K562 (cell line): ENCODE measurements at regions not wholly inside any gene's neighbourhood (a gene's known extent, or its start where the extent isn't known, plus 50 kb on each side); places are given as distances from the start of the nearest gene placed in this dataset.

Source experiments
- ATAC-seq: fragments of 200-7000 bp; cut with Tn5 transposase; 3 replicates; pipeline ENCODE4 v1.9.1; 2020; ENCODE audit warnings: moderate library complexity
- BruUV-seq: library from RNA; stranded (reverse); fragments of 400-500 nt; replicated peaks from 2 replicates; lab custom pipeline; 2021; lab: Mats Ljungman, UMichigan
- CTCF ChIA-PET: fragments of 300-600 bp; formaldehyde crosslinking; extraction: SDS; loops from one replicate; lab custom pipeline; 2021; ENCODE audit warnings: low intra/inter-chr PET ratio; lab: Yijun Ruan, JAX
- POLR2A ChIA-PET: fragments of 300-600, 350-650 bp; sonication (Branson Sonifier 250); formaldehyde crosslinking; extraction: SDS; loops from one replicate; lab custom pipeline; 2021; ENCODE audit warnings: antibody characterized with exemption, inconsistent platforms; lab: Yijun Ruan, JAX
- DNase-seq, 4 experiments: peaks; one replicate each; pipeline versions ENCODE4 v3.0.0 to v3.0.0-alpha.2; 2011 to 2018; ENCODE audit warnings: low spot score in 3 of 4, mixed read lengths in 3 of 4; ENCODE audit errors: extremely low read depth in 1 of 4
- FAIRE-seq: peaks from 2 replicates; lab custom pipeline; 2011; peaks lifted over from hg19 to GRCh38; lab: Jason Lieb, UNC
- H2AFZ ChIP-seq: 2 replicates; pipeline ENCODE4 v1.6.0; 2011; ENCODE audit warnings: low read depth, low read length, control low read depth, inconsistent platforms
- H3K27ac ChIP-seq: fragments of 200-600 bp; 3 replicates; pipeline ENCODE4 v1.8.0; 2011; ENCODE audit warnings: low read depth, mild to moderate bottlenecking, control low read depth, inconsistent platforms, low read length, moderate library complexity, mixed read lengths; ENCODE audit errors: extremely low read depth
- H3K27me3 ChIP-seq, 2 experiments: fragments of 300-600 bp in 1 of 2; 2 replicates in 1 of 2; 3 replicates in 1 of 2; pipeline versions ENCODE4 v1.6.0 to v1.8.0; 2011; ENCODE audit warnings: inconsistent platforms in 2 of 2, low read length in 2 of 2, mild to moderate bottlenecking in 1 of 2, mixed read lengths in 1 of 2, moderate library complexity in 1 of 2; ENCODE audit not compliant: control insufficient read depth in 2 of 2, insufficient read depth in 2 of 2
- H3K36me3 ChIP-seq: fragments of 300-600 bp; 3 replicates; pipeline ENCODE4 v1.8.0; 2011; ENCODE audit warnings: mild to moderate bottlenecking, low read length, inconsistent platforms; ENCODE audit not compliant: control insufficient read depth, insufficient read depth
- H3K4me1 ChIP-seq, 2 experiments: fragments of 200-600 bp in 1 of 2; replicated peaks in 1 of 2; 2 replicates in 1 of 2; 3 replicates in 1 of 2; pipeline versions ENCODE4 v1.5.1 to v1.8.0; 2011; ENCODE audit warnings: inconsistent platforms in 2 of 2, low read length in 2 of 2, mild to moderate bottlenecking in 1 of 2, mixed read lengths in 1 of 2, moderate library complexity in 1 of 2; ENCODE audit not compliant: control insufficient read depth in 2 of 2, insufficient read depth in 2 of 2
- H3K4me2 ChIP-seq: 2 replicates; pipeline ENCODE4 v1.6.1; 2011; ENCODE audit warnings: low read length, control low read depth, inconsistent platforms, mixed read lengths; ENCODE audit not compliant: insufficient read depth
- H3K4me3 ChIP-seq: fragments of 200-600 bp; sonication (generic), shearing (Covaris generic); 2 replicates; pipeline ENCODE4 v1.5.1; 2016; ENCODE audit warnings: control low read depth, inconsistent platforms
- H3K79me2 ChIP-seq: fragments of 200-600 bp; 3 replicates; pipeline ENCODE4 v1.8.0; 2011; ENCODE audit warnings: low read length, inconsistent platforms; ENCODE audit not compliant: control insufficient read depth, insufficient read depth
- H3K9ac ChIP-seq, 2 experiments: 2 replicates each; pipeline versions ENCODE4 v1.6.0 to v1.6.1; 2011; ENCODE audit warnings: low read depth in 2 of 2, low read length in 2 of 2, control low read depth in 1 of 2, inconsistent platforms in 1 of 2, mild to moderate bottlenecking in 1 of 2, mixed read lengths in 1 of 2; ENCODE audit not compliant: insufficient read depth in 1 of 2
- H3K9me1 ChIP-seq: one replicate; pipeline ENCODE4 v1.6.0; 2011; ENCODE audit warnings: inconsistent platforms, mild to moderate bottlenecking, low read length, moderate library complexity; ENCODE audit not compliant: control insufficient read depth, insufficient read depth
- H3K9me3 ChIP-seq: replicated peaks from 2 replicates; pipeline ENCODE4 v1.5.1; 2011; ENCODE audit warnings: low read depth, low read length, inconsistent platforms; ENCODE audit not compliant: control insufficient read depth, insufficient read depth
- H4K20me1 ChIP-seq: replicated peaks from 2 replicates; pipeline ENCODE4 v1.6.1; 2011; ENCODE audit warnings: low read length, inconsistent platforms, mixed read lengths; ENCODE audit not compliant: control insufficient read depth, insufficient read depth
- CEBPG ChIP-seq, 3 experiments: fragments of 200-800 bp in 1 of 3; sonication (Bioruptor generic) in 1 of 3; sonication (generic) in 1 of 3; formaldehyde crosslinking in 1 of 3; IDR thresholded peaks in 2 of 3; conservative IDR thresholded peaks in 1 of 3; 2 replicates each; pipeline versions ENCODE4 v1.6.1 to v1.8.0; 2016 to 2022; ENCODE audit warnings: missing compliant biosample characterization in 2 of 3, missing genetic modification characterization in 2 of 3, mild to moderate bottlenecking in 1 of 3, missing genetic modification reagents in 1 of 3
- MAFF ChIP-seq: IDR thresholded peaks from 2 replicates; pipeline ENCODE4 v1.6.1; 2012; ENCODE audit warnings: low read length, improper control_type of control experiment
- MEF2A ChIP-seq: IDR thresholded peaks from 2 replicates; pipeline ENCODE4 v1.6.1; 2011; ENCODE audit warnings: low read depth, mild to moderate bottlenecking, low read length, moderate library complexity; ENCODE audit not compliant: control insufficient read depth
- POU5F1 ChIP-seq: fragments of 150-350 bp; IDR thresholded peaks from 2 replicates; pipeline ENCODE4 v1.6.1; 2014; ENCODE audit warnings: borderline replicate concordance, low read length, low read depth, mild to moderate bottlenecking; ENCODE audit not compliant: partially characterized antibody
- RB1 ChIP-seq: fragments of 450-650 bp; IDR thresholded peaks from 2 replicates; pipeline ENCODE4 v1.6.1; 2017; ENCODE audit warnings: low read depth, mild to moderate bottlenecking
- TOE1 ChIP-seq, 2 experiments: fragments of 450-650 bp in 1 of 2; sonication (generic) in 1 of 2; formaldehyde crosslinking in 1 of 2; IDR thresholded peaks; 2 replicates each; pipeline versions ENCODE4 v1.7.1 to v1.8.0; 2016 to 2022; ENCODE audit warnings: borderline replicate concordance in 2 of 2, mild to moderate bottlenecking in 2 of 2, antibody characterized with exemption in 1 of 2, inconsistent platforms in 1 of 2, low read depth in 1 of 2, missing genetic modification reagents in 1 of 2, moderate library complexity in 1 of 2
- TSC22D4 ChIP-seq: fragments of 450-650 bp; IDR thresholded peaks from 2 replicates; pipeline ENCODE4 v1.6.1; 2016; ENCODE audit warnings: missing genetic modification characterization, missing biosample characterization, control low read depth
- ZNF133 ChIP-seq: fragments of 250-450 bp; sonication (Bioruptor Pico); IDR thresholded peaks from 2 replicates; pipeline ENCODE4 v1.4.0; 2020; ENCODE audit warnings: mild to moderate bottlenecking
- ZNF766 ChIP-seq: fragments of 200-800 bp; sonication (Bioruptor generic); conservative IDR thresholded peaks from 2 replicates; pipeline ENCODE4 v1.6.1; 2016; ENCODE audit warnings: missing genetic modification characterization, missing compliant biosample characterization
- WGBS: fragments of 100-300 bp; shearing (Covaris generic); methylation state at CpG from one replicate; pipeline ENCODE4 v1.1.6; 2016; ENCODE audit warnings: low coverage, mixed read lengths; ENCODE audit not compliant: insufficient coverage; ENCODE audit errors: missing lambda C conversion rate; 5-methylcytosine and 5-hydroxymethylcytosine counted together
- in situ Hi-C: fragments of 300-500 bp; cut with MboI; formaldehyde crosslinking; loops from 4 replicates; pipeline ENCODE4 v1.15.0; 2018; ENCODE audit warnings: inconsistent platforms, mixed read lengths
- intact Hi-C: fragments of 100-400 bp; cut with micrococcal nuclease; formaldehyde crosslinking; loops from 2 replicates; pipeline ENCODE4 v1.14.2; 2022
- TF ChIP-seq, protein P1 (sequence below), 2 experiments: fragments of 450-650 bp; conservative IDR thresholded peaks; 2 replicates each; pipeline ENCODE4 v1.6.1; 2017; ENCODE audit warnings: mild to moderate bottlenecking in 2 of 2, moderate library complexity in 2 of 2
- TF ChIP-seq, protein P2 (sequence below): fragments of 450-650 bp; formaldehyde crosslinking; IDR thresholded peaks from 2 replicates; pipeline ENCODE4 v1.4.0; 2022; ENCODE audit warnings: missing genetic modification characterization
- TF ChIP-seq, protein P3 (sequence below): fragments of 450-650 bp; formaldehyde crosslinking; IDR thresholded peaks from 2 replicates; pipeline ENCODE4 v1.4.0; 2022; ENCODE audit warnings: mild to moderate bottlenecking, moderate library complexity

DNA sequence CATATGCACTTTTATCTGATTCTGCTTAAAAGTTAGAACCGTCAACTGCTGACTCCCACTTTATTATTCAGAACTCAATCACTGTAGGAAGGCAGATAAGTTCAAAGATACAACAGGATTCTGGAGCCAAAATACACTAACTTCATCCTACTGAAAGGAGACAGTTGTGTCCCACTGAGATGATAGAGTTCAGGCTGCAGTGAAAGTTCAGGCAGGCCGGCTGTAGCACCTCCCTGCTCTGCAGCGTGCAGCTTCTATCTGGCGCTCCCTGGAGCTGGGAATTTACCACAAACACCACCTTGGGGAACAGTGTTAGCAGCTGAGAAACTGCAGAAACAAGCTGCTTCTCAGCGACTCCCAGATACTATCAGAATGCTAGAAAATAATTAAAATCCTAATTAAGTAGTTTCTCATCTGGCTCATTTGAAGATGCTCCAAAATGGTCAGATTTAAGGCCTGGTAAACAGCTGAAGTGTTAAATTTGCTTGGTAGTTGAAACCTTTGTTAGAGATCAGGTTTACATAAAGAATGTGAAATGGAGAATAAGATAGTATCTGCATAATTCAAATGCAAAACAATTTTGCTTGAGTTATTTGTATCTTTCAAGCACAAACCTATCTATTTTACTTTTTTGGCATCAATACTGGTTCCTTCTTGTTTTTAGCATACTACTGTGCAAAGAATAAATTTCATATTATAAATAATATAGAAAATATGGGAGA is 52.3 kb upstream of the CNTLN start (continued):
- TF ChIP-seq, protein P1, sequence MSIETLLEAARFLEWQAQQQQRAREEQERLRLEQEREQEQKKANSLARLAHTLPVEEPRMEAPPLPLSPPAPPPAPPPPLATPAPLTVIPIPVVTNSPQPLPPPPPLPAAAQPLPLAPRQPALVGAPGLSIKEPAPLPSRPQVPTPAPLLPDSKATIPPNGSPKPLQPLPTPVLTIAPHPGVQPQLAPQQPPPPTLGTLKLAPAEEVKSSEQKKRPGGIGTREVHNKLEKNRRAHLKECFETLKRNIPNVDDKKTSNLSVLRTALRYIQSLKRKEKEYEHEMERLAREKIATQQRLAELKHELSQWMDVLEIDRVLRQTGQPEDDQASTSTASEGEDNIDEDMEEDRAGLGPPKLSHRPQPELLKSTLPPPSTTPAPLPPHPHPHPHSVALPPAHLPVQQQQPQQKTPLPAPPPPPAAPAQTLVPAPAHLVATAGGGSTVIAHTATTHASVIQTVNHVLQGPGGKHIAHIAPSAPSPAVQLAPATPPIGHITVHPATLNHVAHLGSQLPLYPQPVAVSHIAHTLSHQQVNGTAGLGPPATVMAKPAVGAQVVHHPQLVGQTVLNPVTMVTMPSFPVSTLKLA (conservative IDR thresholded peaks at IDR 0.05), result no peak
- TF ChIP-seq MAFF (no peak), TOE1 (IDR thresholded peaks at IDR 0.05; ENCODE audit: borderline replicate concordance) (no peak), TOE1 (CRISPR knock-in tag; IDR thresholded peaks at IDR 0.05; ENCODE audit: borderline replicate concordance, low read depth) (no peak), MEF2A (no peak)
- TF ChIP-seq, protein P2, sequence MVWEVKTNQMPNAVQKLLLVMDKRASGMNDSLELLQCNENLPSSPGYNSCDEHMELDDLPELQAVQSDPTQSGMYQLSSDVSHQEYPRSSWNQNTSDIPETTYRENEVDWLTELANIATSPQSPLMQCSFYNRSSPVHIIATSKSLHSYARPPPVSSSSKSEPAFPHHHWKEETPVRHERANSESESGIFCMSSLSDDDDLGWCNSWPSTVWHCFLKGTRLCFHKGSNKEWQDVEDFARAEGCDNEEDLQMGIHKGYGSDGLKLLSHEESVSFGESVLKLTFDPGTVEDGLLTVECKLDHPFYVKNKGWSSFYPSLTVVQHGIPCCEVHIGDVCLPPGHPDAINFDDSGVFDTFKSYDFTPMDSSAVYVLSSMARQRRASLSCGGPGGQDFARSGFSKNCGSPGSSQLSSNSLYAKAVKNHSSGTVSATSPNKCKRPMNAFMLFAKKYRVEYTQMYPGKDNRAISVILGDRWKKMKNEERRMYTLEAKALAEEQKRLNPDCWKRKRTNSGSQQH (CRISPR knock-in tag), result no peak
- TF ChIP-seq, all 486 proteins: peak for 0

DNA sequence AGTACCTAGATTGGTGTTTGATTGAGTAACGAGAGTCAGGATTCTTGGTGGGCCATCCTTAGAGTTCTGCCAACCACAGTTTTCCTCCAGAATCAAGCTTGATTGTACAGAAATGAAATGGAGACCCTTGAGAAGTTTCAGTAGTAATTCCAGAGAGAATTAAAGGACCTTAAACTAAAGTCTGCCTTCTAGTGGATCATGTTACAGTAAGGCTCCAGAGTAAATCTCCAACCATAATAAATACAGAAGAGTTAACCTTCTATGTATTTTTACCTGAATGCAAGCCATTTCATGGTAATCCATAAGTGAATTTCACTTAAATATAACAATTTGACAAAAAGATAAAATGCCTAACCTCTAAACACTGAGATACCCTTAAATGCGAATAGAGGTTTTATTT is 53.0 kb upstream of the CNTLN start:
- Histone ChIP-seq H2AFZ (no peak overlapping the region), H3K79me2 (no peaks in the 10 kb centered on the region), H3K27me3 (no peaks in the 10 kb centered on the region), H3K4me1 (no peaks in the 10 kb centered on the region), H3K9ac (no peak overlapping the region), H3K4me3 (no peak overlapping the region), H3K27ac (no peak overlapping the region), H3K9me3 (no peaks in the 10 kb centered on the region), H3K4me2 (no peak overlapping the region), H3K9me1 (no peaks in the 10 kb centered on the region), H4K20me1 (no peaks in the 10 kb centered on the region), H3K36me3 (no peaks in the 10 kb centered on the region)
- FAIRE-seq, result no peak
- no TSS peak for BruUV-seq
- ChIA-PET CTCF (no interaction called here), POLR2A (no interaction called here)
- 0% methylated on average over 2 of the region's 2 CpGs for WGBS
- DNase-seq, result no peak
- intact Hi-C loops (no loop called here), in situ Hi-C loops (no loop called here)
- ATAC-seq, result no peak
- TF ChIP-seq CEBPG (CRISPR knock-in tag; IDR thresholded peaks at IDR 0.05) (no peak), CEBPG (tag; conservative IDR thresholded peaks at IDR 0.05 in 1 of 2, IDR thresholded peaks at IDR 0.05 in 1 of 2) (no peak), ZNF766 (no peak), ZNF133 (CRISPR knock-in tag) (no peak), RB1 (no peak), POU5F1 (no peak), TSC22D4 (tag) (no peak)
- TF ChIP-seq, protein P3, sequence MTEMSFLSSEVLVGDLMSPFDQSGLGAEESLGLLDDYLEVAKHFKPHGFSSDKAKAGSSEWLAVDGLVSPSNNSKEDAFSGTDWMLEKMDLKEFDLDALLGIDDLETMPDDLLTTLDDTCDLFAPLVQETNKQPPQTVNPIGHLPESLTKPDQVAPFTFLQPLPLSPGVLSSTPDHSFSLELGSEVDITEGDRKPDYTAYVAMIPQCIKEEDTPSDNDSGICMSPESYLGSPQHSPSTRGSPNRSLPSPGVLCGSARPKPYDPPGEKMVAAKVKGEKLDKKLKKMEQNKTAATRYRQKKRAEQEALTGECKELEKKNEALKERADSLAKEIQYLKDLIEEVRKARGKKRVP (CRISPR knock-in tag), result no peak
